GM23338 (cell line): ENCODE measurements at regions not wholly inside any gene's neighbourhood (a gene's known extent, or its start where the extent isn't known, plus 50 kb on each side); places are given as distances from the start of the nearest gene placed in this dataset.

Experiments
- ATAC-seq: fragments of 200-7000 bp; cut with Tn5 transposase; 3 replicates; pipeline ENCODE4 v1.9.1; 2020
- DNase-seq: peaks from one replicate; pipeline ENCODE4 v3.0.0-alpha.2; 2015; ENCODE audit warnings: low spot score
- H2AFZ ChIP-seq: fragments of 200-600 bp; sonication (generic); 2 replicates; pipeline ENCODE4 v1.8.0; 2016; ENCODE audit warnings: antibody characterized with exemption, mild to moderate bottlenecking, moderate library complexity
- H3F3A ChIP-seq: fragments of 200-600 bp; sonication (generic); replicated peaks from 2 replicates; pipeline ENCODE4 v1.8.0; 2017; ENCODE audit warnings: antibody characterized with exemption, mixed run types, low read depth
- H3K27ac ChIP-seq: fragments of 200-600 bp; sonication (generic); 2 replicates; pipeline ENCODE4 v1.6.1; 2016; ENCODE audit warnings: low read depth
- H3K27me3 ChIP-seq: fragments of 200-600 bp; sonication (generic); 2 replicates; pipeline ENCODE4 v1.8.0; 2016; ENCODE audit warnings: mild to moderate bottlenecking, mixed run types, moderate library complexity; ENCODE audit not compliant: insufficient read depth
- H3K36me3 ChIP-seq: fragments of 200-600 bp; sonication (generic); 2 replicates; pipeline ENCODE4 v1.8.0; 2016; ENCODE audit warnings: mild to moderate bottlenecking; ENCODE audit not compliant: insufficient read depth
- H3K4me1 ChIP-seq: fragments of 200-600 bp; sonication (generic); 2 replicates; pipeline ENCODE4 v1.8.0; 2016; ENCODE audit warnings: mild to moderate bottlenecking, moderate library complexity; ENCODE audit not compliant: insufficient read depth
- H3K4me2 ChIP-seq: fragments of 200-600 bp; sonication (generic); 2 replicates; pipeline ENCODE4 v1.7.1; 2017; ENCODE audit warnings: mixed run types
- H3K4me3 ChIP-seq: fragments of 200-600 bp; sonication (generic); 2 replicates; pipeline ENCODE4 v1.6.1; 2016; ENCODE audit warnings: mixed run types
- H3K79me2 ChIP-seq: fragments of 200-600 bp; sonication (generic); replicated peaks from 2 replicates; pipeline ENCODE4 v1.8.0; 2017; ENCODE audit warnings: mild to moderate bottlenecking; ENCODE audit not compliant: insufficient read depth
- H3K9me2 ChIP-seq: fragments of 200-600 bp; sonication (generic); 2 replicates; pipeline ENCODE4 v1.8.0; 2017; ENCODE audit not compliant: insufficient read depth
- H4K20me1 ChIP-seq: fragments of 200-600 bp; sonication (generic); replicated peaks from 2 replicates; pipeline ENCODE4 v1.8.0; 2017; ENCODE audit warnings: mild to moderate bottlenecking; ENCODE audit not compliant: insufficient read depth
- H3K27ac Mint-ChIP-seq: 2 replicates; pipeline ENCODE4 v1.8.0; 2020; ENCODE audit warnings: inconsistent platforms, mild to moderate bottlenecking, moderate library complexity, mixed read lengths
- H3K27me3 Mint-ChIP-seq: 3 replicates; pipeline ENCODE4 v1.8.0; 2022; ENCODE audit warnings: low read depth, mild to moderate bottlenecking, moderate library complexity, mixed read lengths, inconsistent platforms; ENCODE audit not compliant: insufficient read depth, poor library complexity
- H3K36me3 Mint-ChIP-seq: 3 replicates; pipeline ENCODE4 v1.8.0; 2021; ENCODE audit warnings: low read depth, mild to moderate bottlenecking, inconsistent platforms, moderate library complexity, mixed read lengths
- H3K4me1 Mint-ChIP-seq: 3 replicates; pipeline ENCODE4 v1.8.0; 2020; ENCODE audit warnings: mild to moderate bottlenecking, inconsistent platforms, mixed read lengths
- H3K4me3 Mint-ChIP-seq: 3 replicates; pipeline ENCODE4 v1.8.0; 2021; ENCODE audit warnings: moderate library complexity, mild to moderate bottlenecking, inconsistent platforms, mixed read lengths
- H3K9me3 Mint-ChIP-seq: 3 replicates; pipeline ENCODE4 v1.8.0; 2020; ENCODE audit warnings: moderate library complexity, mild to moderate bottlenecking, inconsistent platforms, mixed read lengths
- ETS1 ChIP-seq: IDR thresholded peaks from 2 replicates; pipeline ENCODE4 v1.6.1; 2016; ENCODE audit warnings: antibody characterized with exemption
- EZH2 ChIP-seq: fragments of 200-600 bp; sonication (generic); IDR thresholded peaks from one replicate; pipeline ENCODE4 v1.8.0; 2017; ENCODE audit warnings: antibody characterized with exemption, mild to moderate bottlenecking, low read depth; ENCODE audit not compliant: unreplicated experiment
- EZH2phosphoT487 ChIP-seq: fragments of 200-600 bp; sonication (generic); IDR thresholded peaks from one replicate; pipeline ENCODE4 v1.8.1; 2018; ENCODE audit warnings: antibody characterized with exemption; ENCODE audit not compliant: unreplicated experiment
- JUNB ChIP-seq: IDR thresholded peaks from one replicate; pipeline ENCODE4 v1.6.1; 2016; ENCODE audit warnings: antibody characterized with exemption; ENCODE audit not compliant: unreplicated experiment
- POLR2AphosphoS5 ChIP-seq: IDR thresholded peaks from 2 replicates; pipeline ENCODE4 v1.6.1; 2016; ENCODE audit warnings: antibody characterized with exemption, low read depth
- STAT1 ChIP-seq: IDR thresholded peaks from one replicate; pipeline ENCODE4 v1.6.1; 2016; ENCODE audit warnings: antibody characterized with exemption; ENCODE audit not compliant: unreplicated experiment
- ZNF331 ChIP-seq: fragments of 250-450 bp; sonication (Bioruptor Pico); IDR thresholded peaks from 2 replicates; pipeline ENCODE4 v1.5.0; 2020; ENCODE audit warnings: low read depth, mild to moderate bottlenecking, moderate library complexity
- ZNF462 ChIP-seq: fragments of 250-450 bp; sonication (Bioruptor Pico); IDR thresholded peaks from 2 replicates; pipeline ENCODE4 v1.5.0; 2020; ENCODE audit warnings: mild to moderate bottlenecking, moderate library complexity

GRCh38 chr11:39149214-39149613 lies 2310.2 kb downstream of the LRRC4C start (continued):
- TF ChIP-seq ZNF462 (CRISPR knock-in tag) (no peak), EZH2phosphoT487 (no peak), EZH2 (no peak), STAT1 (no peak)

GRCh38 chr11:39145346-39145745 lies 2314.1 kb downstream of the LRRC4C start:
- Histone ChIP-seq H3K27ac (no peak overlapping the region), H3K4me2 (no peak overlapping the region), H3K4me3 (no peak overlapping the region), H3K9me2 (no peaks in the 10 kb centered on the region), H2AFZ (no peak overlapping the region), H3K4me1 (no peaks in the 10 kb centered on the region), H4K20me1 (no peaks in the 10 kb centered on the region), H3K79me2 (no peaks in the 10 kb centered on the region), H3F3A (no peaks in the 10 kb centered on the region), H3K36me3 (no peaks in the 10 kb centered on the region; the same call in 1 of the 2 replicates), H3K27me3 (no peaks in the 10 kb centered on the region)
- Mint-ChIP-seq H3K27ac (no peak overlapping the region), H3K4me1 (no peaks in the 10 kb centered on the region), H3K27me3 (peaks cover 1% of the 10 kb centered on the region), H3K9me3 (peaks cover 3% of the 10 kb centered on the region; the same call in 1 of the 3 replicates), H3K36me3 (no peaks in the 10 kb centered on the region), H3K4me3 (no peak overlapping the region)
- no peak for DNase-seq
- ATAC-seq, result no peak
- TF ChIP-seq POLR2AphosphoS5 (no peak), JUNB (no peak), ZNF331 (no peak), EZH2phosphoT487 (no peak), ZNF462 (CRISPR knock-in tag) (no peak), STAT1 (no peak), ETS1 (no peak)
